GM21447 (cell line): ENCODE measurements at regions not wholly inside any gene's neighbourhood (a gene's known extent, or its start where the extent isn't known, plus 50 kb on each side); places are given as distances from the start of the nearest gene placed in this dataset.
A peak's percentile ranks its signal among the peaks of the same experiment; 100 is the strongest.
"Not testable (repeated sequence)": the region's sequence is repeated elsewhere in the genome, so short reads cannot be mapped to it uniquely, and the experiment has no call there.

Experiments used
- ATAC-seq: cut with Tn5 transposase; IDR thresholded peaks from one replicate; pipeline ENCODE4 v1.9.1; 2021; ENCODE audit not compliant: unreplicated experiment

- ATAC-seq = no peak
Measured at GRCh38 chr9:22170556-22170955, 161.5 kb upstream of the CDKN2B start.

- ATAC-seq = peak; percentile 51
Measured at GRCh38 chr9:22170990-22171670, 162.0 kb upstream of the CDKN2B start.

- ATAC-seq = no peak
Measured at GRCh38 chr9:22171691-22172090, 162.6 kb upstream of the CDKN2B start.

GRCh38 chr9:22173908-22174307, 164.8 kb upstream of the CDKN2B start:
- no peak for ATAC-seq

- ATAC-seq = no peak
Measured at GRCh38 chr9:22175972-22176545, 167.0 kb upstream of the CDKN2B start.

- ATAC-seq = not testable (repeated sequence)
Measured at GRCh38 chr9:22181021-22181420, 171.9 kb upstream of the CDKN2B start.

- ATAC-seq = no peak
Measured at GRCh38 chr9:22189471-22189870, 180.4 kb upstream of the CDKN2B start.

GRCh38 chr9:22197000-22197399, 187.9 kb upstream of the CDKN2B start:
- ATAC-seq = peak; percentile 72

- ATAC-seq = no peak
Measured at GRCh38 chr9:22198681-22199080, 189.6 kb upstream of the CDKN2B start.

- no peak for ATAC-seq
Measured at GRCh38 chr9:22201256-22201655, 192.2 kb upstream of the CDKN2B start.

- ATAC-seq = no peak
Measured at GRCh38 chr9:22203371-22204138, 194.4 kb upstream of the CDKN2B start.

GRCh38 chr9:22204240-22204639, 195.1 kb upstream of the CDKN2B start:
- no peak for ATAC-seq

GRCh38 chr9:22206833-22207232, 197.7 kb upstream of the CDKN2B start:
- no peak for ATAC-seq

GRCh38 chr9:22208846-22209585, 199.9 kb upstream of the CDKN2B start:
- no peak for ATAC-seq

- no peak for ATAC-seq
Measured at GRCh38 chr9:22210262-22210661, 201.2 kb upstream of the CDKN2B start.

- no peak for ATAC-seq
Measured at GRCh38 chr9:22210936-22211335, 201.8 kb upstream of the CDKN2B start.

- ATAC-seq = no peak
Measured at GRCh38 chr9:22211588-22212360, 202.7 kb upstream of the CDKN2B start.

GRCh38 chr9:22214021-22214420, 204.9 kb upstream of the CDKN2B start:
- no peak for ATAC-seq

- no peak for ATAC-seq
Measured at GRCh38 chr9:22214497-22215031, 205.5 kb upstream of the CDKN2B start.

- no peak for ATAC-seq
Measured at GRCh38 chr9:22215521-22215920, 206.4 kb upstream of the CDKN2B start.
